Stimulated activated CD8-positive, alpha-beta memory T cell treated with anti-CD3 and anti-CD28 coated beads, Interleukin-15, amount 100 ng/mL, for 48 hours (primary cell): ENCODE measurements at regions not wholly inside any gene's neighbourhood (a gene's known extent, or its start where the extent isn't known, plus 50 kb on each side); places are given as distances from the start of the nearest gene placed in this dataset.
"Not testable (repeated sequence)": the region's sequence is repeated elsewhere in the genome, so short reads cannot be mapped to it uniquely, and the experiment has no call there.

Experiments
- DNase-seq, 2 donors: peaks; one replicate each; pipeline ENCODE4 v3.0.0-alpha.2; 2020; ENCODE audit warnings: low read depth in 2 of 2

- no peak for DNase-seq
Observed at GRCh38 chr2:160583813-160584537, 90.4 kb upstream of the RBMS1 start.

GRCh38 chr2:160584972-160585494, 91.4 kb upstream of the RBMS1 start:
- no peak for DNase-seq

GRCh38 chr2:160590664-160591063, 97.1 kb upstream of the RBMS1 start:
- no peak for DNase-seq

GRCh38 chr2:160592401-160592800, 98.8 kb upstream of the RBMS1 start:
- no peak for DNase-seq

- DNase-seq, result no peak
Observed at GRCh38 chr2:160592993-160593392, 99.4 kb upstream of the RBMS1 start.

GRCh38 chr2:160596441-160596840, 102.8 kb upstream of the RBMS1 start:
- DNase-seq, result no peak

- not testable (repeated sequence) for DNase-seq
Observed at GRCh38 chr2:160600437-160600836, 106.8 kb upstream of the RBMS1 start.

- DNase-seq, result no peak
Observed at GRCh38 chr2:160602073-160602472, 108.5 kb upstream of the RBMS1 start.

GRCh38 chr2:160603771-160604510, 110.3 kb upstream of the RBMS1 start:
- no peak for DNase-seq

GRCh38 chr2:160606341-160606740, 112.7 kb upstream of the RBMS1 start:
- DNase-seq, result no peak

GRCh38 chr2:160608599-160608998, 115.0 kb upstream of the RBMS1 start:
- no peak for DNase-seq

GRCh38 chr2:160609346-160609745, 115.7 kb upstream of the RBMS1 start:
- no peak for DNase-seq

GRCh38 chr2:160610041-160610440, 116.4 kb upstream of the RBMS1 start:
- no peak for DNase-seq

GRCh38 chr2:160612266-160612856, 118.8 kb upstream of the RBMS1 start:
- DNase-seq, result no peak

- DNase-seq, result no peak
Observed at GRCh38 chr2:160613466-160614153, 120.0 kb upstream of the RBMS1 start.

GRCh38 chr2:160614391-160614790, 120.8 kb upstream of the RBMS1 start:
- no peak for DNase-seq

- no peak for DNase-seq
Observed at GRCh38 chr2:160615706-160616105, 122.1 kb upstream of the RBMS1 start.

GRCh38 chr2:160616149-160616548, 122.5 kb upstream of the RBMS1 start:
- no peak for DNase-seq

GRCh38 chr2:160621748-160622147, 128.1 kb upstream of the RBMS1 start:
- no peak for DNase-seq

- not testable (repeated sequence) for DNase-seq
Observed at GRCh38 chr2:160628020-160628637, 134.5 kb upstream of the RBMS1 start.

GRCh38 chr2:160628811-160629210, 135.2 kb upstream of the RBMS1 start:
- DNase-seq, result no peak
